Cardiac muscle cell (in vitro differentiated cells and primary cell): ENCODE measurements at regions not wholly inside any gene's neighbourhood (a gene's known extent, or its start where the extent isn't known, plus 50 kb on each side); places are given as distances from the start of the nearest gene placed in this dataset.

Experiments used
- DNase-seq, 2 donors: peaks; one replicate each; pipeline versions ENCODE4 v3.0.0 to v3.0.0-alpha.2; 2010 to 2017; ENCODE audit warnings: low read depth in 1 of 2, low spot score in 1 of 2
- H3K27ac ChIP-seq: fragments of 200-600 bp; sonication (generic); 2 replicates; pipeline ENCODE4 v1.5.1; 2016
- H3K27me3 ChIP-seq: fragments of 200-600 bp; sonication (generic); 2 replicates; pipeline ENCODE4 v1.6.0; 2016; ENCODE audit warnings: control low read depth
- H3K36me3 ChIP-seq: fragments of 200-600 bp; sonication (generic); 2 replicates; pipeline ENCODE4 v1.5.1; 2016; ENCODE audit warnings: control low read depth
- H3K4me1 ChIP-seq: fragments of 200-600 bp; sonication (generic); 2 replicates; pipeline ENCODE4 v1.8.1; 2017; ENCODE audit warnings: low read depth, mild to moderate bottlenecking, mixed run types
- H3K4me3 ChIP-seq: fragments of 200-600 bp; sonication (generic); 2 replicates; pipeline ENCODE4 v1.5.1; 2016; ENCODE audit warnings: mild to moderate bottlenecking
- H3K9me3 ChIP-seq: fragments of 200-600 bp; sonication (generic); 2 replicates; pipeline ENCODE4 v1.5.1; 2017; ENCODE audit warnings: low read depth, mild to moderate bottlenecking, control low read depth
- CTCF ChIP-seq: IDR thresholded peaks from 2 replicates; pipeline ENCODE4 v1.5.1; 2012; ENCODE audit warnings: low read depth, mild to moderate bottlenecking, low read length

- DNase-seq, result peak; percentile 20 to 48
Observed at GRCh38 chr5:115389034-115389798, 92.8 kb upstream of the CCDC112 start.

GRCh38 chr5:115388240-115388639 is 91.8 kb upstream of the CCDC112 start:
- no peak overlapping the region for H3K27ac ChIP-seq
- H3K9me3 ChIP-seq, result no peaks in the 10 kb centered on the region
- DNase-seq, result no peak
- no peaks in the 10 kb centered on the region for H3K36me3 ChIP-seq
- no peaks in the 10 kb centered on the region for H3K27me3 ChIP-seq
- TF ChIP-seq CTCF, result no peak
- no peaks in the 10 kb centered on the region for H3K4me1 ChIP-seq
- H3K4me3 ChIP-seq, result no peak overlapping the region

More at GRCh38 chr5:115389034-115389798, 92.8 kb upstream of the CCDC112 start:
- TF ChIP-seq CTCF, result no peak
- H3K9me3 ChIP-seq, result no peaks in the 10 kb centered on the region
- no peaks in the 10 kb centered on the region for H3K36me3 ChIP-seq
- no peak overlapping the region for H3K4me3 ChIP-seq
- no peaks in the 10 kb centered on the region for H3K27me3 ChIP-seq
- H3K4me1 ChIP-seq, result no peaks in the 10 kb centered on the region
- peak overlapping the region; percentile 15 for H3K27ac ChIP-seq

- no peaks in the 10 kb centered on the region for H3K4me1 ChIP-seq
- no peak for DNase-seq
- H3K9me3 ChIP-seq, result no peaks in the 10 kb centered on the region
- no peak overlapping the region for H3K27ac ChIP-seq
- no peaks in the 10 kb centered on the region for H3K27me3 ChIP-seq
- no peak overlapping the region for H3K4me3 ChIP-seq
- no peak for TF ChIP-seq CTCF
- no peaks in the 10 kb centered on the region for H3K36me3 ChIP-seq
Observed at GRCh38 chr5:115387816-115388215, 91.4 kb upstream of the CCDC112 start.

GRCh38 chr5:115386657-115387056 is 90.2 kb upstream of the CCDC112 start:
- Histone ChIP-seq H3K9me3 (no peaks in the 10 kb centered on the region), H3K4me1 (no peaks in the 10 kb centered on the region), H3K4me3 (no peak overlapping the region), H3K36me3 (no peaks in the 10 kb centered on the region), H3K27ac (no peak overlapping the region), H3K27me3 (no peaks in the 10 kb centered on the region)
- DNase-seq, result no peak
- TF ChIP-seq CTCF, result no peak

- no peak for DNase-seq
- Histone ChIP-seq H3K27me3 (no peaks in the 10 kb centered on the region), H3K9me3 (no peaks in the 10 kb centered on the region), H3K36me3 (no peaks in the 10 kb centered on the region), H3K4me3 (no peak overlapping the region), H3K4me1 (no peaks in the 10 kb centered on the region), H3K27ac (no peak overlapping the region)
- no peak for TF ChIP-seq CTCF
Observed at GRCh38 chr5:115384587-115385375, 88.3 kb upstream of the CCDC112 start.
